ENCODE measurements at regions not wholly inside any gene's neighbourhood (a gene's known extent, or its start where the extent isn't known, plus 50 kb on each side); places are given as distances from the start of the nearest gene placed in this dataset.

- ChIA-PET CTCF (no interaction called here), POLR2A (no interaction called here)
- Histone ChIP-seq H3K79me2 (ENCODE audit: control insufficient read depth, insufficient read depth, low read length) (no peaks in the 10 kb centered on the region), H3K9ac (replicated peaks; ENCODE audit: extremely low read depth, insufficient read depth, low read length) (no peak overlapping the region), H3K9me3 (replicated peaks; ENCODE audit: control insufficient read depth, insufficient read depth, low read length) (no peaks in the 10 kb centered on the region), H3K27me3 (ENCODE audit: control insufficient read depth in 2 of 2, insufficient read depth in 2 of 2, low read length in 2 of 2) (no peaks in the 10 kb centered on the region), H2AFZ (ENCODE audit: low read depth, low read length) (no peak overlapping the region), H3K9me1 (replicated peaks; ENCODE audit: control insufficient read depth, extremely low read depth, insufficient read depth, low read length) (no peaks in the 10 kb centered on the region), H3K4me1 (ENCODE audit: control insufficient read depth, extremely low read depth, insufficient read depth, low read length) (no peaks in the 10 kb centered on the region), H3K27ac (ENCODE audit: insufficient read depth, low read depth, low read length) (no peak overlapping the region), H4K20me1 (replicated peaks; ENCODE audit: control insufficient read depth, extremely low read depth, insufficient read depth, low read length) (no peaks in the 10 kb centered on the region), H3K4me2 (ENCODE audit: insufficient read depth, low read length) (no peak overlapping the region), H3K4me3 (replicated peaks in 1 of 3; ENCODE audit: insufficient read depth in 1 of 3, low read depth in 1 of 3, low read length in 3 of 3) (no peak overlapping the region), H3K36me3 (ENCODE audit: control insufficient read depth in 2 of 2, extremely low read depth in 1 of 2, insufficient read depth in 2 of 2, low read length in 2 of 2) (no peaks in the 10 kb centered on the region)
- intact Hi-C loops (cut with micrococcal nuclease), result no loop called here
- no peak for TF ChIP-seq MYC (IDR thresholded peaks at IDR 0.05; ENCODE audit: low read depth, low read length)
- no peak for TF ChIP-seq GATA2 (IDR thresholded peaks at IDR 0.05; ENCODE audit: insufficient read depth, insufficient read length, low read depth, low read length)
- TF ChIP-seq, protein P1, sequence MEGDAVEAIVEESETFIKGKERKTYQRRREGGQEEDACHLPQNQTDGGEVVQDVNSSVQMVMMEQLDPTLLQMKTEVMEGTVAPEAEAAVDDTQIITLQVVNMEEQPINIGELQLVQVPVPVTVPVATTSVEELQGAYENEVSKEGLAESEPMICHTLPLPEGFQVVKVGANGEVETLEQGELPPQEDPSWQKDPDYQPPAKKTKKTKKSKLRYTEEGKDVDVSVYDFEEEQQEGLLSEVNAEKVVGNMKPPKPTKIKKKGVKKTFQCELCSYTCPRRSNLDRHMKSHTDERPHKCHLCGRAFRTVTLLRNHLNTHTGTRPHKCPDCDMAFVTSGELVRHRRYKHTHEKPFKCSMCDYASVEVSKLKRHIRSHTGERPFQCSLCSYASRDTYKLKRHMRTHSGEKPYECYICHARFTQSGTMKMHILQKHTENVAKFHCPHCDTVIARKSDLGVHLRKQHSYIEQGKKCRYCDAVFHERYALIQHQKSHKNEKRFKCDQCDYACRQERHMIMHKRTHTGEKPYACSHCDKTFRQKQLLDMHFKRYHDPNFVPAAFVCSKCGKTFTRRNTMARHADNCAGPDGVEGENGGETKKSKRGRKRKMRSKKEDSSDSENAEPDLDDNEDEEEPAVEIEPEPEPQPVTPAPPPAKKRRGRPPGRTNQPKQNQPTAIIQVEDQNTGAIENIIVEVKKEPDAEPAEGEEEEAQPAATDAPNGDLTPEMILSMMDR (IDR thresholded peaks at IDR 0.05; ENCODE audit: extremely low read depth in 1 of 2, insufficient read depth in 1 of 2, low read depth in 1 of 2, low read length in 2 of 2), result no peak
- no peak for TF ChIP-seq EZH2 (IDR thresholded peaks at IDR 0.05; ENCODE audit: borderline replicate concordance, low read depth, low read length, severe bottlenecking)
- TF ChIP-seq JUN (IDR thresholded peaks at IDR 0.05; ENCODE audit: borderline replicate concordance, insufficient read depth, insufficient read length, low read depth), result no peak
- TF ChIP-seq, protein P2, sequence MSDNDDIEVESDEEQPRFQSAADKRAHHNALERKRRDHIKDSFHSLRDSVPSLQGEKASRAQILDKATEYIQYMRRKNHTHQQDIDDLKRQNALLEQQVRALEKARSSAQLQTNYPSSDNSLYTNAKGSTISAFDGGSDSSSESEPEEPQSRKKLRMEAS (IDR thresholded peaks at IDR 0.05; ENCODE audit: insufficient read depth, insufficient read length), result no peak
- TF ChIP-seq POLR2AphosphoS5 (IDR thresholded peaks at IDR 0.05; ENCODE audit: insufficient read depth, low read depth, low read length), result no peak
- TF ChIP-seq POLR2A (IDR thresholded peaks at IDR 0.05; ENCODE audit: low read depth, low read length), result no peak
- TF ChIP-seq FOS (IDR thresholded peaks at IDR 0.05; ENCODE audit: borderline replicate concordance, insufficient read depth, low read length), result no peak
- FAIRE-seq (no peak), DNase-seq (ENCODE audit: low read depth, low spot score) (no peak)
- BruUV-seq (replicated peaks), result no TSS peak
- dilution Hi-C loops (cut with MboI; ENCODE audit: extremely low pct_ligation_motif_present, low sequenced_read_pairs), result no loop called here
These were observed 90.3 kb upstream of the LCLAT1 start for GRCh38 chr2:30356776-30357175.

All from endothelial cell of umbilical vein (primary cell).